ENCODE measurements at regions not wholly inside any gene's neighbourhood (a gene's known extent, or its start where the extent isn't known, plus 50 kb on each side); places are given as distances from the start of the nearest gene placed in this dataset.
"Not testable (repeated sequence)": the region's sequence is repeated elsewhere in the genome, so short reads cannot be mapped to it uniquely, and the experiment has no call there.

DNA sequence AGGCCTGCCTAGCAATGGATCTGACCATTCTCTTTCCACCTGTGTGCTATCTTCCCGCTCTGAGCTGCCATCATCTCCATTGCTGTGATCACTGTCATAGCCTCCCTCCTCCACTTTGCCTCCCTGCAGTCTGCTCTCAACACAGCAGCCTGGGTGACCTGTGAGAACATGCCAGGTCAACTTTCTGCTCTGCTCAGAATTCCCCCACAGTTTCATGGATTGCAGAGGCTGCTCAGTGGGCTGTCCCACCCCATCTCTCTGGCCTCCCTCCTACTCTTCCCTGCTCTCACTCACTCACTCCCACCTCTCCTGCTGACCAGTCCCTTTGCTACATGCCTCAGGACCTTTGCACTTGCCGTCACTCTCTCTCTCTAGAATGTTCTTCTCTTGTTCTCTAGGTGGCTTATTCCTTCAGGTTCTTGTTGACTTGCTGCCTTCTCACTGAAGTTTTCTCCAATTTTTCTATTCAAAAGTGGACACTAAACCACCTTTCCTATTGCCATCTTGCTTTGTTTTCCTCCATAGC, 159.9 kb downstream of the CD83 start:
- DNase-seq = no peak

DNA sequence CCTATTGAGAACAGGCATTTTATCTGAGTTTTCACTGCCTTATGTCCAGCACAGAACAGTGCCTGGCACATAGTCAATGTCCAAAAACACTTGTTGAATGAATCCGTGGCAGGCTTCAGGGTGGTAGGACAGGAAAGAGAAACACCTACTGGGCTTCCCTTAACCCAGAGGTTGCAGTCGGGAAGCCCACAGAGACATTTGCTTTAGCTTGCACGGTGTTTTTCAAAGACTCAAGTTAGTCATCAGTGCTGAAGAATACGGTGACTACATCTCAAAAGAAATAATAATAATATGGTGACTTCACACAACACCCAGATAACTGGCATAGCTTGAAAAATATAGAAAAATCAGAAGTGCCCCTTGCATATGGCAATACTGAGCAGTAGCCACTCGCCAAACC, 160.4 kb downstream of the CD83 start:
- DNase-seq = no peak

DNA sequence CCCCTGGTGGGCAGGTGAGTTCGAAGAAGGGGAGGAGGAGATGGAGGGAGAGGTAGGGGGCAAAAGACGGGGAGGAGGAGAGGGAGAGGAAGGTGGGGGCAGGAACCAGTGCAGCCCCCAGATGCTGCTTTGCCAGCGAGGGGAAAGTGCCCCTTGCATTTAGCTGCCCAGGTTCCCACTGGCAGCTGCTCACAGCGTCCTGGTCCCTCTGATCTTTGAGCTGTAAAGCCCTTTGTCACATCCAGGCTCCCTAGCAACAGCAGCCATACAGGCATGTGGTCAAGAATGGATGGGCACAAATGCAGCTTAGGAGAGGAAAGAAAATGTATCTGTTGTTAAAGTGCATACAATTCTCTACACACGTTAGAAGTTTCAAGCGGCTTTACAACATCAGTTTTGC, 160.9 kb downstream of the CD83 start:
- no peak for DNase-seq

DNA sequence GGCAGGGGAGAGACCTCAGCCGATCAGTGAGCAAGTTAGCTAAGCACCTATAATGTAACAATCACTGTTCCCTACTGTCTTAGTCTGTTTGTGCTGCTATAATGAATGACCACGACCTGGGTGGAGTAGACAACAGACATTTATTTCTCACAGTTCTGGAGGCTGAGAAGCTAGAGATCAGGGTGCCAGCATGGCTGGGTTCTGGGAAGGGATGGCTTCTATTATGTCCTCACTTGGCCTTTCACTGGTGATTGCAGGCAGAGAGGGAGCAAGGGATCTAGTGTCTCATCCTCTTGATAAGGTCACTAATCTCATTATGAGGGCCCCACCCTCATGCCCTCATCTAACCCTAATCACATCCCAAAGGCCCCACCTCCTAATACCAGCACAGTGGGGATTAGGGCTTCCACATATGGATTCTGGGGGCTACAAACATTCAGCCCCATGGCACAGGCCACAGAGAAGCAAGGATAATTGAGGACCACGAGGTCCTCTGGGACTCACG, 162.5 kb downstream of the CD83 start:
- no peak for DNase-seq

DNA sequence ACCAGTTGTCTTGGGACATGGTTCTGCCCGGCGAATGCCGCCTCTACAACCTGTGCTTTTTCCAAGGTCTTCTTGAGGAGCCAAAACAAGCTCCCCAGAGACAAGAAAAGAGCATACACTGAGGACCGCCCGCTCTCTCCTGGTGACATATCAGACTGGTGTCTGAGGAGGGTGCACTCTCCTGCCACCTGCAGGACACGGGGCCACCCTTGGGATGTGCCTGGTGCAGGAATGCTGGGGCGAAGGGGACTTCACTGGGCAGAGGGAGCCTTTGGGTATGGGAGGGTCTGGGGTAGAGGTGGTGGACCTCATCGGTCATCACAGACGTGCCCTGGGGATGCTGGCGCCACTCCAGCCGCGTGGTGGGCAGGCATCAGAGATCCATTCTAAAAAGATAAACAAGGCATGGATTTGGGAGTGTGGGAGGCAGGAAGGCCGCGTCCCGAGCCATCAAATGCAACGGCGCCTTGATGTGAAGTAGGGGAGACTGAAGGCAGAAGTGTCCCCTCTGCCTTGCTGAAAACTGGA, 163.3 kb downstream of the CD83 start:
- no peak for DNase-seq

DNA sequence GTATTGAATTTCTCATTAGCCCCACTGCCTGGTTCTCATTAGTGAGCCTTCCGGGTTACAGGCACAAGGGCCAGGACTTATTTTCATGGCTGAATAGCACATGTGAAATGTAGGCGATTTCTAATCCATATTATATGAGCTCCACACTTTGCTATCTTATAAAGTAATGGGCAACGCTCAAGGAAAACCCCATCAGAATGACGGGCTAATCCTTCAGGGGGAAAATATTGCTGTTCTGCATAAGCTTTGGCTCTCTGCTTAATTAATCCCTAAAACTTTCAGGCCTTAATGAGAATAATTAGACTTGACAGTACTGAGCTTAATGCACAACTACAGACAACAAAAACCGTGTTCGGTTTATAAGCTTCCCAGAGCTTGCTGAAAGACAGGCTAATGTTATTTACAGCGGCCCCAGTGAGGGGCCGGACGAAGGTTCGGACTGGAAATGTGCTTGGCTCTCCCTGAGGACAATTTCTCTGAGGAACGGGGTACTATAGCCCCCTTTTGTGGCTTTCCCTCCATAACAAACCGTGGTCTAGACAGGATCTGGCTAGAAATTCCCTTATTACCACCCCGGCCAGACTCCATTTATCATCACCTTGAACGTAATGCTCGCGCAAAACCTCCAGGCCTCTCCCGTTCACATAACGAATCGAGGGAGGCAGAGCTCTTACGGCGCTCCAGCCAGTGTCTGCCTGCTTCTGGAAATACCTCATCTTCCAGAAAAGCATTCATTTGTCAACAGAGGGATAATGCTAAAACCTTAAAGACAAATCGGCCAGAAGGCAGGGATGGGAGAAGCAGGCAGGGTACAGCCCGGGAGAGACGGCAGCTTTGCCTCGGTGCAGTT, 164.5 kb downstream of the CD83 start:
- no peak for DNase-seq

DNA sequence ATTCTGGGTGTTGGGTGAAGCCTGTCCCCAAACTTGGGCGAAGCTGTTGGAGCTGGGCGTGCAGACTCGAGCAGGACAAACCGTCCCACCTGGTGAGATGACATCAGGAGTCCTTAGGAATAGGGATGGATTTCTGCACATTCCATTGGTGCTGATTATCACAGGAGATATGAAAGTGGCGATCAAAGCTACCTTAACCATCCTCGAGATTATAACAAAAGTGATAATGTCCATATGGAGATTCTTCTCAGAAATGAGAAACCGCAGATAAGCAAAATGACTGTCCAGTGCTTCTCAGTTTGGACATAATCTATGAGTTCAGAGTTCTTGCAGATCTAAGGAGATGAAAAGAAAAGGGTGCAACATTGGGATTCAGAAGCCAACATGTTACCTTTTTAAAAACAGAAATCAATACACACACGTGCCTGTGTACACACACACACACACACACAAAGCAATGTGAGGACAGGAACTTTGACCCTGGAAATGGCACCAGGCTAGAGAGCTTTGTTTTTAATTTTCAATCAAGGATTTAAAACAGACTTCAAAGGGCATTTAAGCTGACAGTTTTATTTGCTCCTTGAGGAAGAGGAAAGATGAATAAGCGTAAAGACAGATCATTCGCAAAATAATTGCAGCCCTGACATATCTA, 165.4 kb downstream of the CD83 start:
- DNase-seq = no peak

DNA sequence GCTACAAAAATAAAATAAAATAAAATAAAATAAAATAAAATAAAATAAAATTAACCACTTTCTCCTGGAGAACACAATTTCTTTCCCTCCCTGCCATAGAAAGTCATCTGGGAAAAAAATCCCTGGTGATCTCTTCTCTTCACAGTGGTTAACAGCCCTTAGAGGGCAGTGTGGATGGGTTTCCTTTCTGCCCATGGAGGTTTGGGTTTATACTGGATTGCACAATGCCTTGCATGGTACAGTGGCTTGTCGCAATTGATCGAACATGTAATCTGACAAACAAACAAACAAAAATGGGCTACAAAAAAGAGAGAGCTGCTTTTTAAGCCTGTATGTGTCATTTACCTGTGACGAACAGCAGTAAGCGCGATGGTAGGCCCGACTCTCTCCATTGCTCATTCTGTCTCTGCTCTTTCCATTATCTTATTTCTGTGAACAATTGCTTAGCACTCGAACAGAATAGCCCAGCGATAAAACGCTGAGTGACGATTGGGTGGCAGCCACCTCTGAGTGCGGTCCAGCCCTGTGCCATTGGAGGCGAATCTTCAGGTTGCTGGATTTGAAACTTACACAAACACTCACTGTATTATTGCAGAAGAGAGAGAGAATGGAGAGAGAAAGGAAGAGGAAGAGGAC, 166.1 kb downstream of the CD83 start:
- peak; percentile 90 for DNase-seq

DNA sequence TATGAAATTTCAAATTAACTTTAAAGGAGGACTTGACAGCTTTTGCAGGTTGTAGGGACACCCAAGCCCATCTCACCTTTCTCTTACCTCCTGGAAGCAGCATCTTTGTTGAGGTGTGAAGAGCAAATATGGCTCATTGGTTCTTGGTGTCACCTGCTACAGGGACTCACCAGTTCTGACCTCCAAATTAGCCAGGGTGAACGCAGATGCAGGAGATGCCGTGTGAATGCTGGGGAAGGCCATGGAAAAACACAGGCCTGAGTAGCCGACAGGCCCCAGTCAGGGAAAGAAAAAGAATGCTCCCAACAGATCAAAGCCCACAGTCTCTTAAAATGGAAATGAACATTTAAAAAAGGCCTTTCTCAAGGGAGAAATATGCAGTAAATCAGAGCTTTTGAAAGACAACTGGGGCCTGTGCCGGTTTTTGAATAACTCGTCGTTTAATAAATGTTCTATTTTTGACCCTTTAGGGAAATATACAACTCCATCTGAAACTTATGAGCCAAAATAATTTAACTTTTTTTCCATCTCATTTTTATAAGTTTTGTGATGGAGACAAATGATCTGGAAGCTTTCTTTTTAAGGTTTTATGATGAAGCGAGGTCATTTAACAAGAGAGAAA, 167.5 kb downstream of the CD83 start:
- DNase-seq = no peak

DNA sequence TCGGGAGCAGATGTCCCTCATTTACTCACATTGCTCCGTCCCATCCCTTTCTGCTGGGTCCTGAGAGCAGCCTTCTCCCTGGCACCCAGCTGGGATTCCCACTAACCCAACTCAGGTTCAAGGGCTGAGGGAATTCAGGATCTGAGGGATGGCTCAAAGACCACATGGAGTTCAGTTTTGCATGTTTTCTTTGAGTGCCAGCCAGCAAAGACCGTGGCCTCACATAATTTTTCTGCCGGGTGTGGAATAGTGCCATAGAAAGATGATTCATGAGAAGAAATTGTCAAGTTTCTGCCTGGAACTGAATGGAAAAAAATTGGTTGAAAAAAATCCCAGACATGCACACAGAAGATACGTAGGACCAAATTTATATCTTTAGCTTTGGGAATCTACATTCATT, 168.6 kb downstream of the CD83 start:
- DNase-seq = no peak

DNA sequence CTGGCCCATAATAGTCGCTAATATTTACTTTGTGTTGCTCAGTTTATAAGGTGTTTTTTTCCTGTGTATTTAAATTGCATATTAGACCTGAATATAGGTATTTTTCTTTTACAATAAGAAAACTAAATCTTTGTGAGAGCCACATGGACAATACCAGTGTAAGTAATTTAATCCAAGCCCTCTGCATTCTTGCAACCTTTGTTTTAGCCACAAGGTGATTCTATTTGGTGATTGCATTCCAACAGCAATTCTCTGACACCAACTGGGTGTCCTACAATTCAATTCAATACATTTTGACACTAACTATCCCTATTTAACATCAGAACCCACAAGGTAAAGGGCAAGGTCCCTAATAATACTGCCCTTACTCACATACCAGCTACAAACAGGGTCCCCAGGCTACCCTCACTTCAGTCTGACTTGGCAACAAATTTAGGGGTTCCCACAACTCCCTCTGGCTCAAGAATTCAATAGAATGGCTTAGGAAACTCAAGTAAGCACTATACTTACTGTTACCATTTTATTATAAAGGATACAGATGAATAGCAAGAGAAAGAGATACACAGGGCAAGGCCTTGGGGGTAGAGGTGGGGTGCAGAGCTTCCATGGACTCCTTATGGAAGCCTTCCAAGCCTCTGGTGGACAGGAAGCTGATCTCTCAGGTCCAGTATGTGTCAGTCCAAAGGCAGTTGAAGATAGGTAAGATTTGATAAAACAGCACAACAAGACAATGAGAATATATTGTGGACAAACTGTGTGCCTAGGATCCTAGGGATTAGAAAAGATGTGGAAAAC, 169.3 kb downstream of the CD83 start:
- DNase-seq = no peak

DNA sequence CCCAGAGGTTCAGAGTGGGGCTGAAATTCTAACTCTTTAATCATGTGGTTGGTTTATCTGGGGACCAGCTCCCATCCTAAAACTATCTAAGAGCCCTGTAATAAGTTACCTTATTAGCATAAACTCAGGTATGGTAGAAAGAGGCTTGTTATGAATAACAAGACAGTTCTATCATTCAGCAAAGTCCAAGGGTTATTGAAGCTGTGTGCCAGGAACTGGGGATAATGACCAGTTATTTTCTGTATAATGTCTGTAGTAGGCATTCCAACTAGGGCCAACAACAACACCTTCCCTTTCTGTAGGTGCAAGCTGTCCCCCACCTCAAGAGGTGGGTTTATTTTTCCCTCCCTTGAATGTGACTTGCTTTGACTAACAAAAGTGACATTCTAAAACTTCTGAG, 170.1 kb downstream of the CD83 start:
- no peak for DNase-seq

DNA sequence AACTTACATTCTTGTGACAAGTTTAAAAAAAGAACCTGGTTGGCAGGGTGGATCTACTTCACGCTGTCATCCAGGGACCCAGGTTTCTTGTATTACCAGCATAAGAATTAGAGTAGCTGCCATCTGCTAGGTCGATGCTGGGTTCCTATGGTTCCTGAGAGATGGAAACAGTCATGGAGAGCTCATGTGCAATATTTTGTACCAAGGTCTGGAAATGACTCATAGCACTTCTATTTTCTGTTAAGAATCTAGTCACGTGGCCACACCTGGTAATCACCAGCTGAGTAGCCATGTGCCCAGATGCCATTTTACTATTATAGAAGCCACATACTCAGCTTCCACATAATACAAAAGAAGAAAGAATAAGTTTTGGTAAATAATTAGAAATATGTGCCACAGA, 171.3 kb downstream of the CD83 start:
- no peak for DNase-seq

DNA sequence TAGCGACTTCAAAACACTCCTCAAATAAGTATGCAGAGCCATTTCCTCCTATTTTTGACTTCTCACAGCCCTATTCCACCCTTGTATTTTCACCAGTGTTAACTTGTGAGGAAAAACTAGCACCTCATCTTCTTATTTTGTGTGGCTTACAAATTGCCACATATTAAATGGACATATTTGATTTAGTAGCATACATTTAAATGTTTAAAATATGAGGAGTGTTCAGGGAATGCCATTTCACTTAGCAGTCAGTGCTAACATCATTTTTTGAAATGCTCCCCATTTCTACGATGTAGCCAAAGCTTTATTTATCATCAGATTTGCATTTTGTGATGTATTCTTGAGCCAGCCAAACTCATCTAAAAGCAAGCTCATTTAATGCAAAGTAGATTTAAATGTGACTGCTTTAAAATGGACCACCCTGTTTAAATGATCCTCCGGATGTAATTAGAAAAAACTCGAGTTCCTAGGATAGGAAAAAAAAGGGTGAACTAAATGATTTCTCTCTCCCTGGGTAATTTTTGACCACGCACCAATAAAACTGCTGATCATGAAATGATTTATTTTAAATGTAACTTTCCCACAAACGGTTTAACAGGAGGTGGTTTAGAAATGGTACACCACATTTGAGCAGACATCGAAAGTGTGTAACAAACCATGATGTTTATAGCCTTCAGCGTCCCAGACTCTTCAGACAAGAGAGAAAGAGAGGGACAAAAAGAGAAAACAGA, 172.6 kb downstream of the CD83 start:
- no peak for DNase-seq

DNA sequence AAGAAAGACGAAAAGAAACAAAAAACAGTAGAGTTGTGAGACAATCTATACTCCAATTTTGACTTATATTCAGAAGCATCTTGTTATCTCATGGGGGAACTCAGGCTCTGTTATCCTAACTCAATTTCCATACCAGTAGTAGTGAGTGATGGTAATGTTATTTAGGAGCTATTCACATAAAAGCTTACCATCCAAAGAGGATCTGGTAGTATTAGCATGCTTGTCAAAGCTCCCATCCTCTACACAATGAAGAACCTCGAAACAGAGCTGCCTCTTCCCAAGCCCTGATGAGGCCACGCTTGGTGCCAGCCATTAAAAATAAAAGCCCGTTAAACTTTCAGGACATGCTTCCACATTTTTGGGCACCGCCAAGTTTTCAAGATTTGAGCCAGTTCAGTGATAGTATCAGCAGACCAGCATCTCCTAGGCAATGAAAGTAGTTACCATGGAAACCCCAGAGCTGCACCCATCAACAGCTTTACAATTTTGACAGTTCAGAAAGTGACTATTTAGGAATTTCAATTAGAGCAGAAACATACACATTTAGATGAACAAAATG, 173.3 kb downstream of the CD83 start:
- peak; percentile 22 for DNase-seq

DNA sequence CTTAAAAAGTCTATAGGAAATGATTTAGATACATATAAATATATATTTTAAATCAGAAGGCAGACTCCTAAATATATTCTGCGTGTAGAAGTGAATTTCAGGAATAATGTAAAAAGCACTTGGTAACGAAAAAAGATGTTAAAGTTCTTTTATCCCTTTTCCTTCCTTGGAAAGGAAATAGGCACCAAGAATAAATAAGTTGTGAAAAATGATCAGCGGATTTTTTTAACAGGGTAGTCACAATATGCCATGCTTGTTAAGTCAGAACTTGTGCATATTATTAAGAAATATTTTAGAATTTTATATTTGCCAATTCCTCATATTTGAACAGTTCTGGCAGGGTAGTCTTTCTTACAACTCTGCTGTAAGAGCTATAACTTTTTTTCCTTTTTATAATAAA, 173.8 kb downstream of the CD83 start:
- DNase-seq = no peak

DNA sequence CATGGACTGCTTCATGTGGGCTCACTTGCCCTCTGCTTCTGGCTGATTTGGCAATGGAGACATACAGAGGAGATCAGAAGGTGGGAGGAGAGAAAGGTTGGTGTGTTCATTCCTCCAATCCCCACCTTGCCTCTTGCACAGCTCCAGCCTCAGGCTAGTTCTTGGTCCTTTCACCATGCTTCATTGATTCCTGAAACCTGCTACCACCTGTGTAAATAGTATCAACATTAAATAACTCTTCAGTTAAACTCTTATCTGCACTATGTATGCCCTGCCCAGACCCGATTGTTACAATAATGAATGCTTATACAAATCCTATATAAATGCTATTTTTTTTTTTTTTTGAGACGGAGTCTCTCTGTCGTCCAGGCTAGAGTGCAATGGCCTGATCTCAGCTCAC, 174.5 kb downstream of the CD83 start:
- peak; percentile 96 for DNase-seq

DNA sequence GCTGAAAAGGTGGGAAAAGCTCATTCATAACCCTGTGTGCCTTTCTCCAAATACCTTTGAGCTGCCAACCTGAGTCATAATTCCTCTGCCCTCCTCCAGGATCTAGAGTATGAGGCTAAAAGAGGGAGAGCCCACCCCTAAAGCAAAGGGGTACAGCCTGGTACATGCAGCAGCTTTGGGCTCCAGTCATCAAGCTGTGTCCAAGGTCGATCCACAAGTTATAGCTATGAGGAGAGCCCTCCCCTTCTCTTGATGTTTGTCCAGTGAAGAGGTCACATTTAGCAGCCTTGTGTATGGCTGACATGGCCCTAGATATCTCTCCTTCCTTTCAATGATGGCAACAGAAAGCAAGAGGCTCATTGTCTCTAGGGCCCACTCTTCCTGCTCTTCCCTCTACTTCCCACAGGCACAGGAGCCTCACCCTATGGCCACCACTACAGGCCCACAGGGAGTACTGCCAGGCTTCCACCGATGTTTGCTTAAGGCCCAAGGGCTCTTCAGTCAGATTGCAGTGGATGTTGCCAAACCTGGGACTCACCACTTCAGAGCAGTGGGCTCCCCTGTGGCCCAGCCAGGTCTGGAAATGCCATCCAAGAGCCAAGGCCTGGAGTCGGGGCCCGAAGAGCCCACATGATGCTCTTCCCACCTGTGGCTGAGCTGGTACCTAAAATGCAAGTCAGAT, 176.8 kb downstream of the CD83 start:
- no peak for DNase-seq

DNA sequence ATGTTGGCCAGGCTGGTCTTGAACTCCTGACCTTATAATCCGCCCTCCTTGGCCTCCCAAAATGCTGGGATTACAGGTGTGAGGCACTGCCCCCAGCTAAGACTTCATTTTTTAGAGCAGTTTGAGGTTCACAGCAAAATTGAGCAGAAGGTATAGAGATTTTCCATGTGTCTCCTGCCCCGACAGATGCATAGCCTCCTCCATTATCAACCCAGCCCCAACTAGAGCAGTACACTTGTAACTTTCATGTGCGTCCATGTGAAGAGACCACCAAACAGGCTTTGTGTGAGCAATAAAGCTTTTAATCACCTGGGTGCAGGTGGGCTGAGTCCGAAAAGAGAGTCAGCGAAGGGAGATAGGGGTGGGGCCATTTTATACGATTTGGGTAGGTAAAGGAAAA, 179.1 kb downstream of the CD83 start:
- DNase-seq = not testable (repeated sequence)

DNA sequence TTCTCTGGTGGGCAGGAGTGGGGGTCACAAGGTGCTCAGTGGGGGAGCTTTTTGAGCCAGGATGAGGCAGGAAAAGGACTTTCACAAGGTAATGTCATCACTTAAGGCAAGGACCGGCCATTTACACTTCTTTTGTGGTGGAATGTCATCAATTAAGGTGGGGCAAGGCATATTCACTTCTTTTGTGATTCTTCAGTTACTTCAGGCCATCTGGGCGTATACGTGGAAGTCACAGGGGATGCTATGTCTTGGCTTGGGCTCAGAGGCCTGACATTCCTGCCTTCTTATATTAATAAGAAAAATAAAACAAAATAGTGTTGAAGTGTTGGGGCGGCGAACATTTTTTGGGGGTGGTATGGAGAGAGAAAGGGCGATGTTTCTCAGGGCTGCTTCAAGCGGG, 179.5 kb downstream of the CD83 start:
- not testable (repeated sequence) for DNase-seq
